Ecto neural progenitor cell (in vitro differentiated cells): ENCODE measurements at regions not wholly inside any gene's neighbourhood (a gene's known extent, or its start where the extent isn't known, plus 50 kb on each side); places are given as distances from the start of the nearest gene placed in this dataset.

Source experiments
- DNase-seq: peaks from one replicate; pipeline ENCODE4 v3.0.0-alpha.2; 2018; ENCODE audit warnings: low spot score

GRCh38 chr7:155202106-155202871 is 95.4 kb upstream of the INSIG1 start:
- no peak for DNase-seq

GRCh38 chr7:155203059-155203881 is 94.4 kb upstream of the INSIG1 start:
- DNase-seq: no peak

GRCh38 chr7:155203882-155204691 is 93.6 kb upstream of the INSIG1 start:
- DNase-seq: no peak

- DNase-seq: no peak
Measured at GRCh38 chr7:155204744-155205367, 92.8 kb upstream of the INSIG1 start.

GRCh38 chr7:155205368-155206317 is 92.0 kb upstream of the INSIG1 start:
- DNase-seq: no peak

GRCh38 chr7:155206318-155207020 is 91.2 kb upstream of the INSIG1 start:
- no peak for DNase-seq

- DNase-seq: no peak
Measured at GRCh38 chr7:155207326-155208002, 90.2 kb upstream of the INSIG1 start.

GRCh38 chr7:155208681-155209477 is 88.8 kb upstream of the INSIG1 start:
- DNase-seq: no peak

GRCh38 chr7:155209478-155210319 is 88.0 kb upstream of the INSIG1 start:
- no peak for DNase-seq

- DNase-seq: no peak
Measured at GRCh38 chr7:155210356-155210755, 87.3 kb upstream of the INSIG1 start.

- no peak for DNase-seq
Measured at GRCh38 chr7:155211173-155211572, 86.5 kb upstream of the INSIG1 start.

- DNase-seq: no peak
Measured at GRCh38 chr7:155211761-155212160, 85.9 kb upstream of the INSIG1 start.

- no peak for DNase-seq
Measured at GRCh38 chr7:155212301-155213015, 85.2 kb upstream of the INSIG1 start.

- DNase-seq: no peak
Measured at GRCh38 chr7:155213385-155213784, 84.3 kb upstream of the INSIG1 start.

- no peak for DNase-seq
Measured at GRCh38 chr7:155213955-155214740, 83.5 kb upstream of the INSIG1 start.

- DNase-seq: no peak
Measured at GRCh38 chr7:155215576-155216325, 81.9 kb upstream of the INSIG1 start.
